ENCODE measurements at regions not wholly inside any gene's neighbourhood (a gene's known extent, or its start where the extent isn't known, plus 50 kb on each side); places are given as distances from the start of the nearest gene placed in this dataset.

- no peak overlapping the region for H3K9ac ChIP-seq (ENCODE audit: control insufficient read depth, extremely low read depth, insufficient read depth, low read length)
- H3K27me3 ChIP-seq (ENCODE audit: control insufficient read depth, extremely low read depth, insufficient read depth, low read length): no peaks in the 10 kb centered on the region
- TF ChIP-seq EZH2 (IDR thresholded peaks at IDR 0.05; ENCODE audit: low read length) (no peak), CTCF (optimal IDR thresholded peaks at IDR 0.05 in 1 of 3, IDR thresholded peaks at IDR 0.05 in 1 of 3, conservative IDR thresholded peaks at IDR 0.05 in 1 of 3; ENCODE audit: extremely low read depth in 1 of 3, insufficient read depth in 2 of 3, low read length in 3 of 3) (no peak)
- DNase-seq (ENCODE audit: low read depth, low spot score): no peak
- H2AFZ ChIP-seq (ENCODE audit: control insufficient read depth, low read length): no peak overlapping the region
- no peak overlapping the region for H3K4me3 ChIP-seq (ENCODE audit: control insufficient read depth in 2 of 3, extremely low read depth in 1 of 3, insufficient read depth in 2 of 3, low read depth in 1 of 3, low read length in 3 of 3)
- H3K27ac ChIP-seq (ENCODE audit: control insufficient read depth, insufficient read depth, low read length): no peak overlapping the region
- FAIRE-seq: no peak
- no peaks in the 10 kb centered on the region for H3K9me3 ChIP-seq (ENCODE audit: control insufficient read depth, low read depth, low read length)
- H3K9me1 ChIP-seq (ENCODE audit: control insufficient read depth, extremely low read depth, insufficient read depth, low read length): no peaks in the 10 kb centered on the region
- H3K4me2 ChIP-seq (ENCODE audit: control insufficient read depth, extremely low read depth, insufficient read depth, low read depth, low read length): no peak overlapping the region
- dilution Hi-C loops (cut with MboI; ENCODE audit: extremely low pct_ligation_motif_present, low sequenced_read_pairs): no loop called here
- no peaks in the 10 kb centered on the region for H4K20me1 ChIP-seq (ENCODE audit: control insufficient read depth, extremely low read depth, insufficient read depth, low read length)
- H3K79me2 ChIP-seq (ENCODE audit: control insufficient read depth, insufficient read depth, low read length): no peaks in the 10 kb centered on the region
- H3K4me1 ChIP-seq (ENCODE audit: control insufficient read depth, extremely low read depth, insufficient read depth, low read length): peaks cover 8% of the 10 kb centered on the region
- no peaks in the 10 kb centered on the region for H3K36me3 ChIP-seq (ENCODE audit: control insufficient read depth in 2 of 2, extremely low read depth in 1 of 2, insufficient read depth in 2 of 2, low read length in 2 of 2)
These were observed 156.2 kb upstream of the NR3C1 start for GRCh38 chr5:143559586-143560109.

GRCh38 chr5:143558048-143558447 is 154.6 kb upstream of the NR3C1 start:
- TF ChIP-seq EZH2 (IDR thresholded peaks at IDR 0.05; ENCODE audit: low read length) (no peak), CTCF (optimal IDR thresholded peaks at IDR 0.05 in 1 of 3, IDR thresholded peaks at IDR 0.05 in 1 of 3, conservative IDR thresholded peaks at IDR 0.05 in 1 of 3; ENCODE audit: extremely low read depth in 1 of 3, insufficient read depth in 2 of 3, low read length in 3 of 3) (no peak)
- Histone ChIP-seq H2AFZ (ENCODE audit: control insufficient read depth, low read length) (no peak overlapping the region), H3K9me1 (ENCODE audit: control insufficient read depth, extremely low read depth, insufficient read depth, low read length) (no peaks in the 10 kb centered on the region), H3K4me1 (ENCODE audit: control insufficient read depth, extremely low read depth, insufficient read depth, low read length) (peaks cover 16% of the 10 kb centered on the region), H3K9me3 (ENCODE audit: control insufficient read depth, low read depth, low read length) (no peaks in the 10 kb centered on the region), H3K36me3 (ENCODE audit: control insufficient read depth in 2 of 2, extremely low read depth in 1 of 2, insufficient read depth in 2 of 2, low read length in 2 of 2) (no peaks in the 10 kb centered on the region), H4K20me1 (ENCODE audit: control insufficient read depth, extremely low read depth, insufficient read depth, low read length) (no peaks in the 10 kb centered on the region), H3K9ac (ENCODE audit: control insufficient read depth, extremely low read depth, insufficient read depth, low read length) (no peak overlapping the region), H3K79me2 (ENCODE audit: control insufficient read depth, insufficient read depth, low read length) (no peaks in the 10 kb centered on the region), H3K27ac (ENCODE audit: control insufficient read depth, insufficient read depth, low read length) (no peak overlapping the region), H3K27me3 (ENCODE audit: control insufficient read depth, extremely low read depth, insufficient read depth, low read length) (no peaks in the 10 kb centered on the region), H3K4me3 (ENCODE audit: control insufficient read depth in 2 of 3, extremely low read depth in 1 of 3, insufficient read depth in 2 of 3, low read depth in 1 of 3, low read length in 3 of 3) (no peak overlapping the region), H3K4me2 (ENCODE audit: control insufficient read depth, extremely low read depth, insufficient read depth, low read depth, low read length) (no peak overlapping the region)
- DNase-seq (ENCODE audit: low read depth, low spot score) (no peak), FAIRE-seq (no peak)
- dilution Hi-C loops (cut with MboI; ENCODE audit: extremely low pct_ligation_motif_present, low sequenced_read_pairs): no loop called here
